ENCODE measurements at regions not wholly inside any gene's neighbourhood (a gene's known extent, or its start where the extent isn't known, plus 50 kb on each side); places are given as distances from the start of the nearest gene placed in this dataset.

DNA sequence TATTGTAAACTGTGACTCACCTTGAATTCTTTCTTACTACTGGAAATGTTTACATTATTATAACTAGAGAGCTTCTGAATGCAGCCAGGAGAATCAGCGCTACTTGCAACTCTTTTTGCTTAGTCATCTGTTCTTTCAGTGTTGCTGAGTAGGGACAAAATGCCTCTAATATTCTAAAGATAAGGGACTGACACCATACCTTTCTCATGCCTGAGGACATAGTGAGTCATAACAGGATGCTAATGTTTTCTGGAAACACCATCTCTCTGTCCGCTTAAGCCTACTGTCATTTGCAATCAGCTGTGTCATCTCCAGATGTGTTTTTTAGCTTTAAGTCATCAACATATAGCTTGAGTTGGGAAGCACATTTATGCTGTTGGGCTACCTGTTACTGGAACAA is 108.3 kb downstream of the QRFPR start (continued):
- 0 out of 2 replicates have a peak, but pooled peaks have one; percentile 9 for TF ChIP-seq MAFK (IDR thresholded peaks at IDR 0.05; ENCODE audit: low read depth, low read length)
- TF ChIP-seq CREB1 (IDR thresholded peaks at IDR 0.05): no peak
- no peak for TF ChIP-seq JUN (IDR thresholded peaks at IDR 0.05; ENCODE audit: low read depth, low read length)
